Natural killer cell treated with Interleukin-12 subunit alpha and Interleukin-12 subunit beta and Interleukin-15 and Interleukin-18, amount 100 ng/mL, for 72 hours (primary cell): ENCODE measurements at regions not wholly inside any gene's neighbourhood (a gene's known extent, or its start where the extent isn't known, plus 50 kb on each side); places are given as distances from the start of the nearest gene placed in this dataset.
"Not testable (repeated sequence)": the region's sequence is repeated elsewhere in the genome, so short reads cannot be mapped to it uniquely, and the experiment has no call there.

Experiments used
- ATAC-seq, 2 donors: fragments of 150-1000 bp; cut with Tn5 transposase in 1 of 2; sonication (Bioruptor Pico), chemical (Tn5 transposase) in 1 of 2; 2 replicates each; pipeline ENCODE4 v1.10.0; 2021
- DNase-seq: peaks from one replicate; pipeline ENCODE4 v3.0.0; 2022; ENCODE audit warnings: low spot score
- H3K27ac Mint-ChIP-seq, 2 donors: 1 replicate in 1 of 2; 2 replicates in 1 of 2; pipeline ENCODE4 v1.8.0; 2022; ENCODE audit warnings: mixed read lengths in 2 of 2, mild to moderate bottlenecking in 1 of 2, moderate library complexity in 1 of 2
- H3K27me3 Mint-ChIP-seq, 2 donors: 1 replicate in 1 of 2; 2 replicates in 1 of 2; pipeline ENCODE4 v1.8.0; 2022; ENCODE audit warnings: mixed read lengths in 2 of 2
- H3K36me3 Mint-ChIP-seq: one replicate; pipeline ENCODE4 v1.8.0; 2022; ENCODE audit warnings: mixed read lengths
- H3K4me1 Mint-ChIP-seq, 2 donors: 1 replicate in 1 of 2; 2 replicates in 1 of 2; pipeline ENCODE4 v1.8.0; 2022; ENCODE audit warnings: low read depth in 2 of 2, mixed read lengths in 2 of 2, mild to moderate bottlenecking in 1 of 2
- H3K4me3 Mint-ChIP-seq: one replicate; pipeline ENCODE4 v1.8.0; 2022; ENCODE audit warnings: mixed read lengths
- H3K9me3 Mint-ChIP-seq: 2 replicates; pipeline ENCODE4 v1.8.0; 2022; ENCODE audit warnings: mixed read lengths

DNA sequence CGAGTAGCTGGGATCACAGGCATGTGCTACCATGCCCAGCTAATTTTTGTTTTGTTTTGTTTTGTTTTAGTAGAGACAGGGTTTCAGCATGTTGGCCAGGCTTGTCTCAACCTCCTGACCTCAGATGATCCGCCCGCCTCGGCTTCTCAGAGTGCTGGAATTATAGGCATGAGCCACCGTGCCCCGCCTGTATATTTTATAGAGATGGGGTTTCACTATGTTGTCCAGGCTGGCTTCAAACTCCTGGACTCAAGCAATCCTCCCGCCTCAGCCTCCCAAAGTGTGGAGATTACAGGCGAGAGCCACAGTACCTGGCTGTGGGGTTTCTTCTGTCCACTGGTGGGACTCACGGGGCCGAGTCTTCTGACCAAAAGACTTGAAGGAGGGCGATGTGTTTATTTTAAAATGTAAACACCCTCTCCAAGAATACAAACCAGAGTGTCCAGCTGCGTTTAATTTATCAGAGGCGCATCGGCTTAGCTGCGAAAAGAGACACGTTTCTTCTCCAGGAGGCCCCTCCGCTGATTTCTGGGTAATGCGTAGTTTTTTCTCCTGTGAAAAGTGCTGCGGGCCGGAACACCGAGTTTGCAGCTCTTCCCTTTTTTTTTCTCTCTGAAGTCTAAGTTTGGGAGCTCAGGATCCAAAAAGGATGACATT lies 86.9 kb upstream of the CIBAR2 start:
- Mint-ChIP-seq H3K9me3 (no peaks in the 10 kb centered on the region), H3K4me1 (no peaks in the 10 kb centered on the region), H3K4me3 (no peak overlapping the region), H3K27ac (no peak overlapping the region), H3K36me3 (no peaks in the 10 kb centered on the region), H3K27me3 (peaks cover 4 to 7% of the 10 kb centered on the region in 2 donors)
- ATAC-seq = no peak
- no peak for DNase-seq

DNA sequence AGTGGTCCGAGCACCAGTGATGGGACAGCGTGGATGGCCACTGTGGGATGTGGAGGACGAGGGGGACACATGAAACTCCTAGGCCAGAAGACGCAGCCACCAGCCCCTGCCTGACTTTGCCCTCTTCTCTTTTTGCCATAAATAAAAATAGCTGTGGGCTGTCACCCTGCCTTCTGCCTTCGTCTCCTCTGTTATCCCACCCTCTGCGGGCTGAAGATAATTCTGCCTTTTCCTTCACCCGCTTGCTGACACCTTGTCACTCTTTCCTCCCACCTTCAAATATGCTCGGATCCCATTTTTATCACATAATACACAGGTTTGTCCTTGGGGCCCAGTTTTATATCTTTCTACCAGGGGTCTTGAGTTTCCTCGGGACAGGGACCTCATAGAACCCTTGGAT lies 87.6 kb upstream of the CIBAR2 start:
- DNase-seq (no peak), ATAC-seq (no peak)
- Mint-ChIP-seq H3K4me1 (no peaks in the 10 kb centered on the region), H3K9me3 (no peaks in the 10 kb centered on the region), H3K27ac (no peak overlapping the region), H3K4me3 (no peak overlapping the region), H3K27me3 (peaks cover under 1 to 4% of the 10 kb centered on the region in 2 donors), H3K36me3 (no peaks in the 10 kb centered on the region)

- Mint-ChIP-seq H3K36me3 (no peaks in the 10 kb centered on the region), H3K27ac (no peak overlapping the region), H3K4me3 (no peak overlapping the region), H3K4me1 (no peaks in the 10 kb centered on the region), H3K27me3 (peaks cover 0 to 2% of the 10 kb centered on the region in 2 donors), H3K9me3 (no peaks in the 10 kb centered on the region)
- DNase-seq (no peak), ATAC-seq (no peak)
These were observed 88.4 kb upstream of the CIBAR2 start for GRCh38 chr16:85200471-85201278.

DNA sequence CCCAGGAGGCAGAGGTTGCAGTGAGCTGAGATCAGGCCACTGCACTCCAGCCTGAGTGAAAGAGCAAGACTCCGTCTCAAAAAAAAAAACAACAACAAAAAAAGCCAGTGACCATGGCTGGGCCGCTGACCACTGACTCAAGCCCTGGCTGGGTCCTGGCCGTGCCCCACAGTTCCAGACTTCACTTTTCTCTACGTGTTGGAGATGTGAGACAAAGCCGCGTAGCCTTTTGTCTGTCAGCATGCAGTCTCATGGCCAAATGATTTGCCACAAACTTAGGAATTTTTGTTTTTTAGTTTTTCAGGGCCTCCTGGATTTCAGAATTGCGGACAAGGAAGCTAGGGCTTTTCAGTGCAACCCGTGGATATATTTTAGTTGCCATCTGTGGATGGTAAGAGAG lies 89.3 kb upstream of the CIBAR2 start:
- Mint-ChIP-seq H3K36me3 (no peaks in the 10 kb centered on the region), H3K4me1 (no peaks in the 10 kb centered on the region), H3K27ac (no peak overlapping the region), H3K4me3 (no peak overlapping the region), H3K9me3 (no peaks in the 10 kb centered on the region), H3K27me3 (peaks cover 0 to 2% of the 10 kb centered on the region in 2 donors)
- ATAC-seq (no peak), DNase-seq (no peak)

GRCh38 chr16:85202051-85202601 lies 89.9 kb upstream of the CIBAR2 start:
- no peaks in the 10 kb centered on the region for H3K9me3 Mint-ChIP-seq
- H3K27ac Mint-ChIP-seq = no peak overlapping the region
- H3K36me3 Mint-ChIP-seq = no peaks in the 10 kb centered on the region
- ATAC-seq = no peak
- DNase-seq = no peak
- no peak overlapping the region for H3K4me3 Mint-ChIP-seq
- peaks cover 0 to 2% of the 10 kb centered on the region in 2 donors for H3K27me3 Mint-ChIP-seq
- no peaks in the 10 kb centered on the region for H3K4me1 Mint-ChIP-seq

DNA sequence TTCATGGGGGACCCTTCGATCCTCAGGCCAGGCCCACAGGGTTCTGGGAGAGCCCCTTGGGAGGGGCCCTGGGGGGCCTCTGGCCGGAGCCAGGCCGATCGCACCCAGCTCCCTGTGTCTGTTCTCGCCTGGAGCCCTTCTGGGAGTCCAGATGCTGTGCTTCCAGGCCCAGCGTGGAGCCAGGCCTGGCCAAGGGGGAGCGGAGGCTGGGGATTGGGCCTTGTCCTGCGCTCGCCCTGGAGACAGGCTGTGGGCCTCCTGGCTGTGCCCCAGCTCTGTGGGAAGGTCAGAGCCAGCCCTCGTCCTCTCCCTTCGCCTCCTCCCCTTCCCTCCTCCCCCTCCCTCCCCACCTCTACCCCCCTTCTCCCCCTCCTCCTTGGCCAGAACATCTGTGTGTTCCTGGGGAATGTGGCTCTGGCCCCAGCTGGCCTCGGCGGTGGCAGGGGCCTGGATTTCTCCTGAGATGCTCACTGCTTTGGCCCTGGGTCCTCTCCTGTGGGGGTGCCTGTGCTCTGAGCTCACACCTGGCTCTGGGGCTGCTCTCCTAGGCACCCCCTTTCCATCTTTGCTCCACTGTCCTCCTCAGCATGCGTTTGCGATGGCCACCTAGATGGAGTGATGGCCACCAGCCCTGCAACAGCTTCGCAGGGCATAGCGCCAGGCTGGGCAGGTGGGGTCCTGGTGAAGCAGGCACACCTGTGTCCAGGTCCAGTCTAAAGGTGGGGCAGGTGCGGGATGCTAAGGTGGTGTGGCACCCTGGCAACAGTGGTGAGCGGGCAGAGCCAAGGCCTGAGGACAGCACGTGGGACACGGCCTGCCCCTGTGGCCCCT lies 90.6 kb upstream of the CIBAR2 start:
- Mint-ChIP-seq H3K9me3 (no peaks in the 10 kb centered on the region), H3K36me3 (no peaks in the 10 kb centered on the region), H3K4me1 (no peaks in the 10 kb centered on the region), H3K27me3 (peaks cover 0 to 2% of the 10 kb centered on the region in 2 donors), H3K27ac (no peak overlapping the region), H3K4me3 (no peak overlapping the region)
- peak; percentile 4 to 7 for ATAC-seq
- no peak for DNase-seq

GRCh38 chr16:85203462-85203813 lies 91.2 kb upstream of the CIBAR2 start:
- no peak overlapping the region for H3K4me3 Mint-ChIP-seq
- DNase-seq (no peak), ATAC-seq (no peak)
- no peak overlapping the region for H3K27ac Mint-ChIP-seq
- H3K27me3 Mint-ChIP-seq = peaks cover 0 to 2% of the 10 kb centered on the region in 2 donors
- no peaks in the 10 kb centered on the region for H3K9me3 Mint-ChIP-seq
- no peaks in the 10 kb centered on the region for H3K36me3 Mint-ChIP-seq
- no peaks in the 10 kb centered on the region for H3K4me1 Mint-ChIP-seq

- ATAC-seq = no peak
- H3K4me3 Mint-ChIP-seq = no peak overlapping the region
- H3K4me1 Mint-ChIP-seq = no peaks in the 10 kb centered on the region
- H3K36me3 Mint-ChIP-seq = no peaks in the 10 kb centered on the region
- H3K27me3 Mint-ChIP-seq = peaks cover 0 to 2% of the 10 kb centered on the region in 2 donors
- no peak for DNase-seq
- no peak overlapping the region for H3K27ac Mint-ChIP-seq
- H3K9me3 Mint-ChIP-seq = no peaks in the 10 kb centered on the region
These were observed 92.2 kb upstream of the CIBAR2 start for GRCh38 chr16:85204242-85205010.

DNA sequence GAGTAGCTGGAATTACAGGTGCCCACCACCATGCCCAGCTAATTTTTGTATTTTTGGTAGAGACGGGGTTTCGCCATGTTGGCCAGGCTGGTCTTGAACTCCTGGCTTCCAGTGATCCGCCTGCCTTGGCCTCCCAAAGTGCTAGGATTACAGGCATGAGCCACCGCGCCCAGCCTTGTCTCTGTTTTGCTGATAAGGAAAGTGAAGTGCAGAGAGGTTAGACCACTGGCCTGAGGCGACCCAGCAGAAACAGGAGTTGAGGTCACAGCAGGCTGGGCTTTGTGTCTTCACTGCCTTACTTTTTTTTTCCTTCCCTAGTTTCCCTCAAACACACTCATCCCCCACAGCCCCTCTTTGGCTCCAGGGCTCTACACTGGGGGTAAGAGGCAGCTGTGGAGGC lies 93.0 kb upstream of the CIBAR2 start:
- H3K4me3 Mint-ChIP-seq, ATAC-seq, DNase-seq, H3K4me1 Mint-ChIP-seq, H3K9me3 Mint-ChIP-seq, H3K27me3 Mint-ChIP-seq, H3K27ac Mint-ChIP-seq, H3K36me3 Mint-ChIP-seq: not testable (repeated sequence)

DNA sequence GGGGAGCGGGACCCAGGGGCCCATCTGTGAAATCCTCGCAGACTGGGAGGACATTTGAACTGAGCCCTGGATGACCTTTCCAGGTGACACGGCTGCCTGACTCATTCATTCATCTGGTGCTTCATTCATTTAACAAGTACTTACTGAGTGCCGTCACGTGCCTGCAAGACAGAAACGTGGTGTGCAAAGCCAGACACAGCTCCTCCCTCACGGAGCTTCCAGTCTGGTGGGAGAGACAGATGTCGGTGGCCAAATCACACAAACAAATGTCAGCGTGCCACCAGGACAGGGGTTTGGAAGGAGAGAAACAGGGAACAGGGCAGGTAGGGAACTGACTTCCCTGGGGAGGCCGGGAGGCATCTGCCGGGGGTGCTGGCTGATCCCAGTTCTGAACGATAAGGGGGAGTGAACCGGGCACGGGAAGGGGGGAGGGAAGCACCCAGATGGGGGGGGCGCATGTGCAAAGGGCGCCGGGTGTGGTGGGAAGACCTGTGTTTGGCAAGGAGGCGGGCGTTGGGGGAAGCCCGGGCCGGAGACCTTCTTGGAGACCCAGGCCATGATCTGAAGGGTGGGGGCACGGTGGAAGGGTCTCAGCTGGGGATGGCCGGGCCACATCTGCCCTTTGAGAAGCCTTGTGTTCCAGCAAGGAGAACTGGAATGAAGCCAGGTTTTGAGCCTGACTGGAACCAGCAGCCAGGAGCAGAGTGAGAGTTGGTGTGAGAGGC lies 93.6 kb upstream of the CIBAR2 start:
- ATAC-seq (no peak), DNase-seq (no peak)
- no peak overlapping the region for H3K4me3 Mint-ChIP-seq
- no peaks in the 10 kb centered on the region for H3K9me3 Mint-ChIP-seq
- H3K36me3 Mint-ChIP-seq = no peaks in the 10 kb centered on the region
- peaks cover 0 to 2% of the 10 kb centered on the region in 2 donors for H3K27me3 Mint-ChIP-seq
- H3K27ac Mint-ChIP-seq = no peak overlapping the region
- H3K4me1 Mint-ChIP-seq = no peaks in the 10 kb centered on the region

DNA sequence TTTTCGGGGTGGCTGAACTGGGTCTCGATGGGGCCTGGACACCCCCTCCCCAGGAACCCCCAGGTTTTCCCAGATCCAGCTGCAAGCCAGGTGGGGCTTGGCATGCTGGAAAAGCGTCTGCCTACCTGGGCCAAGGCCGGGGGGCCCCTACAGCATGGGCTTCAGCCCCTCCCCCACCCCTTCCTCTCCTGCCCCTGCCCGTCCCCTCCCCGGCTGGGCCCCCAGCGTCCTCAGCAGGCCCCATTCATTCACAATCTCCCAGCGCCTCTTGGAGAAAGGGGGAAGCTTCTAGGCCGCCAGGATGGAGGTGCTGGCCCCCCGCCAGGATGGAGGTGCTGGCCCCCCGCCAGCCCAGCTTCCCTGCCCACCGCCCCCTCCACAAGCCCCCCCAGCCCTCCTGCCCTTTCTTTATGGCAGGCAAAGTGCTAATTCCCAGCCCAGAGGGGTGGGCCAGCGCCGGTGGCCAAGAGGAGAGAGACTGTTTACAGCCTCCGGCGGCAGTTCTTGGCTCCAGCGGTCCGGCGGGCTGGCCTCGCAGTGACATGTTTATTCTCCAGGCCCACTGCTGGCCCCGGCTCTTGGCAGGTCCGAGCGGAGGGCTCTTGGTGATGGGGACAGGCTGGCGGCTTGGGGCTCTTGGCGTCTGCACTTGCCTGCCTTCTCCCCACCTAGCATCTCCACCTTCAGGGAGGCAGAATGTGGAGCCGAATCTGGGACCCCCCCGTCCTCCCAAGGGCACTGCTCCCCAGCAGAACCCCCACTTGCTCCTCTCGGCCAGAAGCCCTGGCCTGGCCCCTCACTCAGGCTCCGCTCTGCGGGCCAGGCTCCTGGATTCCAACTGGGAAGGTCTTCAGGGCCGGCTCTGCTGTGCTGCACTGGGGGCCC lies 94.4 kb upstream of the CIBAR2 start:
- Mint-ChIP-seq H3K27me3 (peaks cover 0 to 2% of the 10 kb centered on the region in 2 donors), H3K27ac (no peak overlapping the region), H3K9me3 (no peaks in the 10 kb centered on the region), H3K4me1 (no peaks in the 10 kb centered on the region), H3K36me3 (no peaks in the 10 kb centered on the region), H3K4me3 (no peak overlapping the region)
- no peak for DNase-seq
- ATAC-seq = no peak

DNA sequence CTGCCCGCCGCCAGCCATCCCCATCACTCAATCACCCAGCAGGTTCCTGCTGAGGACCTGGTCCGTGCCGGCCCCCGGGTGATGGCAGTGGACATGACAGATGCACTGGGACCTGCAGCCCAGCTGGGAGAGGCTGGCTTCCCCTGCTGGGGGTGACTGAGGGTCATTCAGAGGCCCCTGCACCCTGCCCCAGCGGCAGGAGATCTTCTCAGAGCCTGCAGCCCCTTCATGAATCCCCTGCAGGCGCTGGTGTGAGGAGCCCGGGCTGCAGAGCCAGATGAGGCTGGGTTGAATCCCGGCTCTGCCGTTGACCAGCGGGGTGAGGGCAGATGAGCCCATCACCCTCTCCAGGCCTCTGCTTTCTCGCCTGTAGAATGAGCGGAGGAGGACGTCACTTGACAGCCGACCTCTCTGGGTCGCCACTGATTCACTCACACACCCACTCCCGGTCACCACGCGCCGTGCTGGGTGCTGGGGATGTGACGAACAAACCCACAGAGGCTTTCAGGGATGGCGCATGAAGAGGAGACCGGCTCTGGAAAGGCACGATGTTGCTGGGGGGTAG lies 95.2 kb upstream of the CIBAR2 start:
- Mint-ChIP-seq H3K4me3 (no peak overlapping the region), H3K27ac (no peak overlapping the region), H3K36me3 (no peaks in the 10 kb centered on the region), H3K27me3 (peaks cover 0 to 2% of the 10 kb centered on the region in 2 donors), H3K9me3 (no peaks in the 10 kb centered on the region), H3K4me1 (no peaks in the 10 kb centered on the region)
- no peak for DNase-seq
- ATAC-seq = no peak
